GM23338 (cell line): ENCODE measurements at regions not wholly inside any gene's neighbourhood (a gene's known extent, or its start where the extent isn't known, plus 50 kb on each side); places are given as distances from the start of the nearest gene placed in this dataset.

ENCODE experiments used
- ATAC-seq: fragments of 200-7000 bp; cut with Tn5 transposase; 3 replicates; pipeline ENCODE4 v1.9.1; 2020
- DNase-seq: peaks from one replicate; pipeline ENCODE4 v3.0.0-alpha.2; 2015; ENCODE audit warnings: low spot score
- H2AFZ ChIP-seq: fragments of 200-600 bp; sonication (generic); 2 replicates; pipeline ENCODE4 v1.8.0; 2016; ENCODE audit warnings: antibody characterized with exemption, mild to moderate bottlenecking, moderate library complexity
- H3F3A ChIP-seq: fragments of 200-600 bp; sonication (generic); replicated peaks from 2 replicates; pipeline ENCODE4 v1.8.0; 2017; ENCODE audit warnings: antibody characterized with exemption, mixed run types, low read depth
- H3K27ac ChIP-seq: fragments of 200-600 bp; sonication (generic); 2 replicates; pipeline ENCODE4 v1.6.1; 2016; ENCODE audit warnings: low read depth
- H3K27me3 ChIP-seq: fragments of 200-600 bp; sonication (generic); 2 replicates; pipeline ENCODE4 v1.8.0; 2016; ENCODE audit warnings: mild to moderate bottlenecking, mixed run types, moderate library complexity; ENCODE audit not compliant: insufficient read depth
- H3K36me3 ChIP-seq: fragments of 200-600 bp; sonication (generic); 2 replicates; pipeline ENCODE4 v1.8.0; 2016; ENCODE audit warnings: mild to moderate bottlenecking; ENCODE audit not compliant: insufficient read depth
- H3K4me1 ChIP-seq: fragments of 200-600 bp; sonication (generic); 2 replicates; pipeline ENCODE4 v1.8.0; 2016; ENCODE audit warnings: mild to moderate bottlenecking, moderate library complexity; ENCODE audit not compliant: insufficient read depth
- H3K4me2 ChIP-seq: fragments of 200-600 bp; sonication (generic); 2 replicates; pipeline ENCODE4 v1.7.1; 2017; ENCODE audit warnings: mixed run types
- H3K4me3 ChIP-seq: fragments of 200-600 bp; sonication (generic); 2 replicates; pipeline ENCODE4 v1.6.1; 2016; ENCODE audit warnings: mixed run types
- H3K79me2 ChIP-seq: fragments of 200-600 bp; sonication (generic); replicated peaks from 2 replicates; pipeline ENCODE4 v1.8.0; 2017; ENCODE audit warnings: mild to moderate bottlenecking; ENCODE audit not compliant: insufficient read depth
- H3K9me2 ChIP-seq: fragments of 200-600 bp; sonication (generic); 2 replicates; pipeline ENCODE4 v1.8.0; 2017; ENCODE audit not compliant: insufficient read depth
- H4K20me1 ChIP-seq: fragments of 200-600 bp; sonication (generic); replicated peaks from 2 replicates; pipeline ENCODE4 v1.8.0; 2017; ENCODE audit warnings: mild to moderate bottlenecking; ENCODE audit not compliant: insufficient read depth
- H3K27ac Mint-ChIP-seq: 2 replicates; pipeline ENCODE4 v1.8.0; 2020; ENCODE audit warnings: inconsistent platforms, mild to moderate bottlenecking, moderate library complexity, mixed read lengths
- H3K27me3 Mint-ChIP-seq: 3 replicates; pipeline ENCODE4 v1.8.0; 2022; ENCODE audit warnings: low read depth, mild to moderate bottlenecking, moderate library complexity, mixed read lengths, inconsistent platforms; ENCODE audit not compliant: insufficient read depth, poor library complexity
- H3K36me3 Mint-ChIP-seq: 3 replicates; pipeline ENCODE4 v1.8.0; 2021; ENCODE audit warnings: low read depth, mild to moderate bottlenecking, inconsistent platforms, moderate library complexity, mixed read lengths
- H3K4me1 Mint-ChIP-seq: 3 replicates; pipeline ENCODE4 v1.8.0; 2020; ENCODE audit warnings: mild to moderate bottlenecking, inconsistent platforms, mixed read lengths
- H3K4me3 Mint-ChIP-seq: 3 replicates; pipeline ENCODE4 v1.8.0; 2021; ENCODE audit warnings: moderate library complexity, mild to moderate bottlenecking, inconsistent platforms, mixed read lengths
- H3K9me3 Mint-ChIP-seq: 3 replicates; pipeline ENCODE4 v1.8.0; 2020; ENCODE audit warnings: moderate library complexity, mild to moderate bottlenecking, inconsistent platforms, mixed read lengths
- CREB1 ChIP-seq: fragments of 250-450 bp; sonication (Bioruptor Pico); IDR thresholded peaks from 2 replicates; pipeline ENCODE4 v1.5.0; 2020; ENCODE audit warnings: low read depth, mild to moderate bottlenecking, moderate library complexity
- CTCF ChIP-seq, 2 experiments: fragments of 200-600 bp in 1 of 2; sonication (generic) in 1 of 2; conservative IDR thresholded peaks; 2 replicates each; pipeline versions ENCODE4 v1.5.1 to v1.6.1; 2016 to 2017; ENCODE audit warnings: antibody characterized with exemption in 2 of 2, low read depth in 2 of 2, mild to moderate bottlenecking in 2 of 2, moderate library complexity in 1 of 2
- ETS1 ChIP-seq: IDR thresholded peaks from 2 replicates; pipeline ENCODE4 v1.6.1; 2016; ENCODE audit warnings: antibody characterized with exemption
- EZH2 ChIP-seq: fragments of 200-600 bp; sonication (generic); IDR thresholded peaks from one replicate; pipeline ENCODE4 v1.8.0; 2017; ENCODE audit warnings: antibody characterized with exemption, mild to moderate bottlenecking, low read depth; ENCODE audit not compliant: unreplicated experiment
- EZH2phosphoT487 ChIP-seq: fragments of 200-600 bp; sonication (generic); IDR thresholded peaks from one replicate; pipeline ENCODE4 v1.8.1; 2018; ENCODE audit warnings: antibody characterized with exemption; ENCODE audit not compliant: unreplicated experiment
- JUNB ChIP-seq: IDR thresholded peaks from one replicate; pipeline ENCODE4 v1.6.1; 2016; ENCODE audit warnings: antibody characterized with exemption; ENCODE audit not compliant: unreplicated experiment
- NANOG ChIP-seq: IDR thresholded peaks from 2 replicates; pipeline ENCODE4 v1.6.1; 2016; ENCODE audit warnings: antibody characterized with exemption, borderline replicate concordance
- POLR2AphosphoS5 ChIP-seq: IDR thresholded peaks from 2 replicates; pipeline ENCODE4 v1.6.1; 2016; ENCODE audit warnings: antibody characterized with exemption, low read depth
- REST ChIP-seq: IDR thresholded peaks from one replicate; pipeline ENCODE4 v1.6.1; 2018; ENCODE audit warnings: antibody characterized with exemption; ENCODE audit not compliant: unreplicated experiment
- STAT1 ChIP-seq: IDR thresholded peaks from one replicate; pipeline ENCODE4 v1.6.1; 2016; ENCODE audit warnings: antibody characterized with exemption; ENCODE audit not compliant: unreplicated experiment
- ZNF114 ChIP-seq: fragments of 250-450 bp; sonication (Bioruptor Pico); IDR thresholded peaks from 2 replicates; pipeline ENCODE4 v1.5.0; 2020; ENCODE audit warnings: mild to moderate bottlenecking, moderate library complexity
- ZNF331 ChIP-seq: fragments of 250-450 bp; sonication (Bioruptor Pico); IDR thresholded peaks from 2 replicates; pipeline ENCODE4 v1.5.0; 2020; ENCODE audit warnings: low read depth, mild to moderate bottlenecking, moderate library complexity

GRCh38 chr2:7667260-7667757, 750.1 kb downstream of the RNF144A start (continued):
- TF ChIP-seq JUNB (no peak), EZH2 (no peak), ETS1 (no peak), ZNF114 (CRISPR knock-in tag) (no peak)

- ATAC-seq (no peak), DNase-seq (no peak)
- no peak overlapping the region for H3K4me3 ChIP-seq
- H3K4me1 ChIP-seq: no peaks in the 10 kb centered on the region
- Mint-ChIP-seq H3K4me3 (no peak overlapping the region), H3K36me3 (peaks cover 16% of the 10 kb centered on the region), H3K4me1 (peaks cover 21% of the 10 kb centered on the region), H3K9me3 (peaks cover 14% of the 10 kb centered on the region), H3K27ac (no peak overlapping the region), H3K27me3 (peaks cover 5% of the 10 kb centered on the region)
- peak overlapping the region; percentile 57; the same call in 1 of the 2 replicates for H2AFZ ChIP-seq
- H3K4me2 ChIP-seq: no peak overlapping the region
- no peaks in the 10 kb centered on the region for H3K27me3 ChIP-seq
- no peaks in the 10 kb centered on the region for H3F3A ChIP-seq
- H3K27ac ChIP-seq: no peak overlapping the region
- H3K9me2 ChIP-seq: peaks cover 30% of the 10 kb centered on the region
- no peaks in the 10 kb centered on the region for H4K20me1 ChIP-seq
- peaks cover 3% of the 10 kb centered on the region; the same call in 1 of the 2 replicates for H3K36me3 ChIP-seq
- H3K79me2 ChIP-seq: no peaks in the 10 kb centered on the region
- TF ChIP-seq NANOG (no peak), EZH2 (no peak), POLR2AphosphoS5 (no peak), EZH2phosphoT487 (no peak), CREB1 (no peak), CTCF (conservative IDR thresholded peaks at IDR 0.05; ENCODE audit: low read depth in 2 of 2) (no peak), REST (no peak), ETS1 (no peak), ZNF114 (CRISPR knock-in tag) (no peak), STAT1 (no peak), ZNF331 (CRISPR knock-in tag) (no peak), JUNB (no peak)
These were observed 753.9 kb downstream of the RNF144A start for GRCh38 chr2:7670905-7671641.
